ENCODE measurements at regions not wholly inside any gene's neighbourhood (a gene's known extent, or its start where the extent isn't known, plus 50 kb on each side); places are given as distances from the start of the nearest gene placed in this dataset.
A peak's percentile ranks its signal among the peaks of the same experiment; 100 is the strongest.

DNA sequence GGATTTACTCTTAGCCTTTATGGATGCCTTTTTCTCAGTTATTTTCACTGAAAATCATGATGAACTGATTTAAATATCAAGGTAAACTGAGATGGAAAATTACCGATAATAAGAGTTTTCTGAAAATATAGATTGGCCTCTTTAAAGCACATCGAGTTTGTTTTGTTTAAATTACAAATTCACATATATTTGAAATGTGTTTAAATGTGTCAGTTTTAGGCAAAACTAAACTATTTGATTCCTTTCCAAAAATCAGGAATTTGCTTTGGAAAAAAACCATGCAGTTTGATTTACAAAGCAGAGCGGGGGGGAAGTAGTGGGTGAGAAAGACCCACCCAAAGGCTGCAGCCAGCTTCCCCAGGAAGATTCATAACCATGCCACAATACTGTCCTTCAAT is 52.0 kb upstream of the EML4 start (continued):
- no peak for TF ChIP-seq GFI1 (CRISPR knock-in tag; IDR thresholded peaks at IDR 0.05; ENCODE audit: borderline replicate concordance)
- no peak for TF ChIP-seq ATF6 (CRISPR knock-in tag; conservative IDR thresholded peaks at IDR 0.05)
- no peak for TF ChIP-seq PCBP1 (IDR thresholded peaks at IDR 0.05; ENCODE audit: borderline replicate concordance, low read depth, low read length)
- no peak for TF ChIP-seq ZNF792 (CRISPR knock-in tag; IDR thresholded peaks at IDR 0.05)
- no peak for TF ChIP-seq TEAD3 (CRISPR knock-in tag; optimal IDR thresholded peaks at IDR 0.05; ENCODE audit: borderline replicate concordance)
- TF ChIP-seq ZNF569 (CRISPR knock-in tag; IDR thresholded peaks at IDR 0.05; ENCODE audit: borderline replicate concordance), result no peak
- TF ChIP-seq PCBP2 (optimal IDR thresholded peaks at IDR 0.05; ENCODE audit: low read depth, low read length, poor library complexity, severe bottlenecking), result no peak
- no peak; the same call in 1 of the 2 replicates for TF ChIP-seq CHD4 (IDR thresholded peaks at IDR 0.05; ENCODE audit: borderline replicate concordance, low read length)
- no peak for TF ChIP-seq TCF12 (IDR thresholded peaks at IDR 0.05)
- TF ChIP-seq TCF12 (CRISPR knock-in tag; IDR thresholded peaks at IDR 0.05), result no peak
- 0 out of 2 replicates have a peak, but pooled peaks have one; percentile 10 for TF ChIP-seq TARDBP (CRISPR knock-in tag; IDR thresholded peaks at IDR 0.05)
- TF ChIP-seq ZNF790 (CRISPR knock-in tag; IDR thresholded peaks at IDR 0.05; ENCODE audit: borderline replicate concordance), result no peak
- no peak for TF ChIP-seq SOX6 (IDR thresholded peaks at IDR 0.05)
- no peak for TF ChIP-seq SOX6 (CRISPR knock-in tag; IDR thresholded peaks at IDR 0.05)
- TF ChIP-seq SMARCE1 (IDR thresholded peaks at IDR 0.05; ENCODE audit: borderline replicate concordance), result no peak
- TF ChIP-seq GATA4 (IDR thresholded peaks at IDR 0.05; ENCODE audit: borderline replicate concordance, low read depth), result no peak
- no peak for TF ChIP-seq PAWR (CRISPR knock-in tag; IDR thresholded peaks at IDR 0.05; ENCODE audit: borderline replicate concordance)
- TF ChIP-seq TFE3 (CRISPR knock-in tag; IDR thresholded peaks at IDR 0.05), result no peak
- TF ChIP-seq, protein P1, sequence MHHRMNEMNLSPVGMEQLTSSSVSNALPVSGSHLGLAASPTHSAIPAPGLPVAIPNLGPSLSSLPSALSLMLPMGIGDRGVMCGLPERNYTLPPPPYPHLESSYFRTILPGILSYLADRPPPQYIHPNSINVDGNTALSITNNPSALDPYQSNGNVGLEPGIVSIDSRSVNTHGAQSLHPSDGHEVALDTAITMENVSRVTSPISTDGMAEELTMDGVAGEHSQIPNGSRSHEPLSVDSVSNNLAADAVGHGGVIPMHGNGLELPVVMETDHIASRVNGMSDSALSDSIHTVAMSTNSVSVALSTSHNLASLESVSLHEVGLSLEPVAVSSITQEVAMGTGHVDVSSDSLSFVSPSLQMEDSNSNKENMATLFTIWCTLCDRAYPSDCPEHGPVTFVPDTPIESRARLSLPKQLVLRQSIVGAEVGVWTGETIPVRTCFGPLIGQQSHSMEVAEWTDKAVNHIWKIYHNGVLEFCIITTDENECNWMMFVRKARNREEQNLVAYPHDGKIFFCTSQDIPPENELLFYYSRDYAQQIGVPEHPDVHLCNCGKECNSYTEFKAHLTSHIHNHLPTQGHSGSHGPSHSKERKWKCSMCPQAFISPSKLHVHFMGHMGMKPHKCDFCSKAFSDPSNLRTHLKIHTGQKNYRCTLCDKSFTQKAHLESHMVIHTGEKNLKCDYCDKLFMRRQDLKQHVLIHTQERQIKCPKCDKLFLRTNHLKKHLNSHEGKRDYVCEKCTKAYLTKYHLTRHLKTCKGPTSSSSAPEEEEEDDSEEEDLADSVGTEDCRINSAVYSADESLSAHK (CRISPR knock-in tag; IDR thresholded peaks at IDR 0.05; ENCODE audit: borderline replicate concordance), result no peak
- TF ChIP-seq ZNF225 (CRISPR knock-in tag; IDR thresholded peaks at IDR 0.05), result no peak
- no peak for TF ChIP-seq KLF6 (CRISPR knock-in tag; IDR thresholded peaks at IDR 0.05)
- TF ChIP-seq ZNF383 (CRISPR knock-in tag; IDR thresholded peaks at IDR 0.05; ENCODE audit: borderline replicate concordance), result no peak
- TF ChIP-seq TOE1 (CRISPR knock-in tag; IDR thresholded peaks at IDR 0.05), result no peak
- no peak for TF ChIP-seq BORCS8-MEF2B (CRISPR knock-in tag; IDR thresholded peaks at IDR 0.05)
- TF ChIP-seq ZNF530 (CRISPR knock-in tag; IDR thresholded peaks at IDR 0.05; ENCODE audit: low read depth), result no peak
- TF ChIP-seq, protein P2, sequence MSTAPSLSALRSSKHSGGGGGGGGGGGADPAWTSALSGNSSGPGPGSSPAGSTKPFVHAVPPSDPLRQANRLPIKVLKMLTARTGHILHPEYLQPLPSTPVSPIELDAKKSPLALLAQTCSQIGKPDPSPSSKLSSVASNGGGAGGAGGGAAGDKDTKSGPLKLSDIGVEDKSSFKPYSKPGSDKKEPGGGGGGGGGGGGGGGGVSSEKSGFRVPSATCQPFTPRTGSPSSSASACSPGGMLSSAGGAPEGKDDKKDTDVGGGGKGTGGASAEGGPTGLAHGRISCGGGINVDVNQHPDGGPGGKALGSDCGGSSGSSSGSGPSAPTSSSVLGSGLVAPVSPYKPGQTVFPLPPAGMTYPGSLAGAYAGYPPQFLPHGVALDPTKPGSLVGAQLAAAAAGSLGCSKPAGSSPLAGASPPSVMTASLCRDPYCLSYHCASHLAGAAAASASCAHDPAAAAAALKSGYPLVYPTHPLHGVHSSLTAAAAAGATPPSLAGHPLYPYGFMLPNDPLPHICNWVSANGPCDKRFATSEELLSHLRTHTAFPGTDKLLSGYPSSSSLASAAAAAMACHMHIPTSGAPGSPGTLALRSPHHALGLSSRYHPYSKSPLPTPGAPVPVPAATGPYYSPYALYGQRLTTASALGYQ (CRISPR knock-in tag; IDR thresholded peaks at IDR 0.05), result no peak

Measured in HepG2 (cell line).